ENCODE measurements at regions not wholly inside any gene's neighbourhood (a gene's known extent, or its start where the extent isn't known, plus 50 kb on each side); places are given as distances from the start of the nearest gene placed in this dataset.

DNA sequence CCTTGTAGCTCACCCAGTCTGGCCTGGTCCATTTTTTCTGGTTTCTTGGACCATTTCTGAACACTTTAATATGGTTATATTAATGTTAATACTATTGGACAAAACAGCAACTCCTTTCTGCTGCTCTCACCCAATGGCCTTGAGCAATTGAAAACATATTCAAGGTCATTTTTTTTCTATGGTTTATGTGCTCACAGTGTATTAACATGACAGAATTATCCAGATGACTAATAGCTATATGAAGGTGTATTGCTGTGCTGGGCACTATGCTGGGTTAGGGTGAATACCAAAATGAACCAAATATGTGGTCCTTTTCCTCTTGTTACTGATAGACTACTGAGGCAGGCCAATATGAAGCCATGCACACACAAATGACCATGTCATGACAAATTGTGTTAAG, 591.6 kb upstream of the PLXNA2 start:
- Histone ChIP-seq H4K91ac (ENCODE audit: low read length) (no peak overlapping the region), H3K79me1 (replicated peaks; ENCODE audit: low read length, poor library complexity, severe bottlenecking) (no peaks in the 10 kb centered on the region), H3K9me3 (ENCODE audit: control insufficient read depth, low read length) (no peaks in the 10 kb centered on the region), H2AK5ac (ENCODE audit: low read length, severe bottlenecking) (no peak overlapping the region), H2BK5ac (ENCODE audit: low read depth, low read length, poor library complexity, severe bottlenecking) (no peak overlapping the region), H3K9ac (ENCODE audit: low read length) (no peak overlapping the region), H2BK15ac (ENCODE audit: low read depth, poor library complexity, severe bottlenecking) (no peak overlapping the region), H3K36me3 (ENCODE audit: control insufficient read depth in 1 of 2, insufficient read depth in 2 of 2, low read depth in 1 of 2, low read length in 2 of 2) (no peaks in the 10 kb centered on the region), H4K8ac (ENCODE audit: low read length) (no peak overlapping the region), H3K4me2 (ENCODE audit: low read length, poor library complexity, severe bottlenecking) (no peak overlapping the region), H2AFZ (ENCODE audit: low read depth, low read length) (no peak overlapping the region), H3K4me1 (ENCODE audit: control insufficient read depth, insufficient read depth, low read depth, low read length) (no peaks in the 10 kb centered on the region), H3K23ac (ENCODE audit: low read length in 2 of 2) (no peak overlapping the region), H2BK12ac (ENCODE audit: low read length in 2 of 2) (no peak overlapping the region), H3K27me3 (ENCODE audit: control insufficient read depth in 1 of 2, insufficient read depth in 1 of 2, low read length in 2 of 2) (no peaks in the 10 kb centered on the region), H3K4me3 (ENCODE audit: insufficient read depth in 1 of 2, low read depth in 1 of 2, low read length in 2 of 2) (no peak overlapping the region), H3K14ac (ENCODE audit: low read length in 2 of 2) (no peak overlapping the region), H3K18ac (ENCODE audit: low read depth in 1 of 2, low read length in 2 of 2) (no peak overlapping the region), H2BK120ac (ENCODE audit: low read depth, low read length) (no peak overlapping the region), H3K27ac (ENCODE audit: low read length, poor library complexity, severe bottlenecking) (no peak overlapping the region), H3K4ac (ENCODE audit: low read depth in 1 of 2, low read length in 2 of 2) (no peak overlapping the region)
- DNase-seq: no peak

DNA sequence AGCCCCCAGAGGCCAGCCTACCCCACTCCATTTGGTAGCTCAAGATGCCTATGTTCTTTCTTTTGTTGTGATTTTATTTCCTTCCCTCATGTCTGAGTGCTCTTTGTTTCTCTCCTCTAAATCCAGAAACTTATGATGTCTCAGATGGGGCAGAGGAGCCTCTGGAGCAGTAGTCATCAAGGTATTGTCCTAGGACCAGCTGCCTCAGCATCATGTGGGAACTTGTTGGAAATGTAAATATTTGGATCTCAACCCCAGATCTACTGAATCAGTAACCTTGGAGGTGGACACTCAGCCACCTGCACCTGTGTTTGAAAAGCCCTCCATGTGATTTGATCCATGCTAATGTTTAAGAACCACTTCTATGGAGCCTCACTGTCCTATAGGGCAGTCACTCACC, 593.1 kb upstream of the PLXNA2 start:
- no peak overlapping the region for H3K9ac ChIP-seq (ENCODE audit: low read length)
- no peak overlapping the region for H4K8ac ChIP-seq (ENCODE audit: low read length)
- no peaks in the 10 kb centered on the region for H3K9me3 ChIP-seq (ENCODE audit: control insufficient read depth, low read length)
- no peak overlapping the region for H2BK5ac ChIP-seq (ENCODE audit: low read depth, low read length, poor library complexity, severe bottlenecking)
- H3K36me3 ChIP-seq (ENCODE audit: control insufficient read depth in 1 of 2, insufficient read depth in 2 of 2, low read depth in 1 of 2, low read length in 2 of 2): no peaks in the 10 kb centered on the region
- no peaks in the 10 kb centered on the region for H3K4me1 ChIP-seq (ENCODE audit: control insufficient read depth, insufficient read depth, low read depth, low read length)
- no peaks in the 10 kb centered on the region for H3K27me3 ChIP-seq (ENCODE audit: control insufficient read depth in 1 of 2, insufficient read depth in 1 of 2, low read length in 2 of 2)
- H2AFZ ChIP-seq (ENCODE audit: low read depth, low read length): no peak overlapping the region
- no peak overlapping the region for H3K27ac ChIP-seq (ENCODE audit: low read length, poor library complexity, severe bottlenecking)
- no peaks in the 10 kb centered on the region for H3K79me1 ChIP-seq (replicated peaks; ENCODE audit: low read length, poor library complexity, severe bottlenecking)
- H2BK120ac ChIP-seq (ENCODE audit: low read depth, low read length): no peak overlapping the region
- no peak overlapping the region for H2AK5ac ChIP-seq (ENCODE audit: low read length, severe bottlenecking)
- H3K4ac ChIP-seq (ENCODE audit: low read depth in 1 of 2, low read length in 2 of 2): no peak overlapping the region
- H4K91ac ChIP-seq (ENCODE audit: low read length): no peak overlapping the region
- no peak overlapping the region for H2BK12ac ChIP-seq (ENCODE audit: low read length in 2 of 2)
- no peak overlapping the region for H3K14ac ChIP-seq (ENCODE audit: low read length in 2 of 2)
- H3K18ac ChIP-seq (ENCODE audit: low read depth in 1 of 2, low read length in 2 of 2): no peak overlapping the region
- no peak overlapping the region for H3K23ac ChIP-seq (ENCODE audit: low read length in 2 of 2)
- no peak overlapping the region for H2BK15ac ChIP-seq (ENCODE audit: low read depth, poor library complexity, severe bottlenecking)
- no peak overlapping the region for H3K4me3 ChIP-seq (ENCODE audit: insufficient read depth in 1 of 2, low read depth in 1 of 2, low read length in 2 of 2)
- no peak for DNase-seq
- H3K4me2 ChIP-seq (ENCODE audit: low read length, poor library complexity, severe bottlenecking): no peak overlapping the region

DNA sequence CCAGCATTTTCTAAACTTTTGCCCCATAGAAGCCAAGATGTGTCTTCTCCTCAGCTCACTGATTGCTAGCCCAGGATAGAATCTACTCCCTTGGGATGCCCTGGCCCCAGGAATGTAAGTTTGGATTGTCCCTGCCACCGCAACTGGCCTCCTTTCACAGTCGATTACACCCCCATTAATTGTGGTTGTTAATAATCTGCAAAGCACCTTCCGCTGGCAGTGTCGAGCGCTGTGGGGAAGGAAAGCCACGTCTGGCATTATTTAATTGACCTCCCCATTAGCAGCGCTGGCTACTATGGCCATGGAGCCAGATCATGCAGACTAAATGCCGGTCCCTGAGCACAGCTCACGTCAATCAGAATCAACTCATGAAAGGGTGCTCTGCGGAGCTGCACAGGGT, 597.3 kb upstream of the PLXNA2 start:
- Histone ChIP-seq H3K27me3 (ENCODE audit: control insufficient read depth in 1 of 2, insufficient read depth in 1 of 2, low read length in 2 of 2) (no peaks in the 10 kb centered on the region), H2BK5ac (ENCODE audit: low read depth, low read length, poor library complexity, severe bottlenecking) (no peak overlapping the region), H3K9me3 (ENCODE audit: control insufficient read depth, low read length) (no peaks in the 10 kb centered on the region), H3K4me3 (ENCODE audit: insufficient read depth in 1 of 2, low read depth in 1 of 2, low read length in 2 of 2) (no peak overlapping the region), H3K4me2 (ENCODE audit: low read length, poor library complexity, severe bottlenecking) (no peak overlapping the region), H3K23ac (ENCODE audit: low read length in 2 of 2) (no peak overlapping the region), H2BK15ac (ENCODE audit: low read depth, poor library complexity, severe bottlenecking) (no peak overlapping the region), H3K9ac (ENCODE audit: low read length) (no peak overlapping the region), H3K4me1 (ENCODE audit: control insufficient read depth, insufficient read depth, low read depth, low read length) (no peaks in the 10 kb centered on the region), H4K8ac (ENCODE audit: low read length) (no peak overlapping the region), H2AFZ (ENCODE audit: low read depth, low read length) (no peak overlapping the region), H3K27ac (ENCODE audit: low read length, poor library complexity, severe bottlenecking) (no peak overlapping the region), H3K36me3 (ENCODE audit: control insufficient read depth in 1 of 2, insufficient read depth in 2 of 2, low read depth in 1 of 2, low read length in 2 of 2) (no peaks in the 10 kb centered on the region), H2BK12ac (ENCODE audit: low read length in 2 of 2) (no peak overlapping the region), H2BK120ac (ENCODE audit: low read depth, low read length) (no peak overlapping the region), H3K14ac (ENCODE audit: low read length in 2 of 2) (no peak overlapping the region), H4K91ac (ENCODE audit: low read length) (no peak overlapping the region), H2AK5ac (ENCODE audit: low read length, severe bottlenecking) (no peak overlapping the region), H3K18ac (ENCODE audit: low read depth in 1 of 2, low read length in 2 of 2) (no peak overlapping the region), H3K79me1 (replicated peaks; ENCODE audit: low read length, poor library complexity, severe bottlenecking) (no peaks in the 10 kb centered on the region), H3K4ac (ENCODE audit: low read depth in 1 of 2, low read length in 2 of 2) (no peak overlapping the region)
- DNase-seq: no peak
- 90% methylated on average over 10 of the region's 10 CpGs for WGBS

DNA sequence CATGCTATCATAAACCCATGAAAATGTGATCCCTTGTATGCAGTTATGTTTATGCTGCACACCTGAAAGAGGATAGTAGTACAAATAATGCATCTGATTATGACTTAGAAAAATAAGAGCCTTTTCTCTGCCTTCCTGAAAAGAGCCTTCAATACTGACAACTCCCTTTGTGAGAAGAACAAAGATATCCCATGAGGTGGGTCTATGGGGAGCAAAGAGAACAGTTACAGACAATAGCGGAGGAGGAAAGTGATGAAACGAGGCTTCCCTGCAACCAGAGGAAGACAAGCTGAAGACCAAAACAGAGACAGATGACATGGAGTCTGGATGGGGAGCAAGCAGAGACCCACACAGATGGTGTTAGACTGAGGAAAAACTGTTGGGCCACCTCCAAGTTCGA, 598.3 kb upstream of the PLXNA2 start:
- Histone ChIP-seq H3K23ac (ENCODE audit: low read length in 2 of 2) (no peak overlapping the region), H3K36me3 (ENCODE audit: control insufficient read depth in 1 of 2, insufficient read depth in 2 of 2, low read depth in 1 of 2, low read length in 2 of 2) (no peaks in the 10 kb centered on the region), H3K18ac (ENCODE audit: low read depth in 1 of 2, low read length in 2 of 2) (no peak overlapping the region), H2BK5ac (ENCODE audit: low read depth, low read length, poor library complexity, severe bottlenecking) (no peak overlapping the region), H2BK12ac (ENCODE audit: low read length in 2 of 2) (no peak overlapping the region), H3K9me3 (ENCODE audit: control insufficient read depth, low read length) (no peaks in the 10 kb centered on the region), H3K4me3 (ENCODE audit: insufficient read depth in 1 of 2, low read depth in 1 of 2, low read length in 2 of 2) (no peak overlapping the region), H4K8ac (ENCODE audit: low read length) (no peak overlapping the region), H3K4ac (ENCODE audit: low read depth in 1 of 2, low read length in 2 of 2) (no peak overlapping the region), H3K9ac (ENCODE audit: low read length) (no peak overlapping the region), H3K27me3 (ENCODE audit: control insufficient read depth in 1 of 2, insufficient read depth in 1 of 2, low read length in 2 of 2) (no peaks in the 10 kb centered on the region), H3K4me1 (ENCODE audit: control insufficient read depth, insufficient read depth, low read depth, low read length) (no peaks in the 10 kb centered on the region), H4K91ac (ENCODE audit: low read length) (no peak overlapping the region), H2AK5ac (ENCODE audit: low read length, severe bottlenecking) (no peak overlapping the region), H2AFZ (ENCODE audit: low read depth, low read length) (no peak overlapping the region), H3K14ac (ENCODE audit: low read length in 2 of 2) (no peak overlapping the region), H2BK120ac (ENCODE audit: low read depth, low read length) (no peak overlapping the region), H3K79me1 (replicated peaks; ENCODE audit: low read length, poor library complexity, severe bottlenecking) (no peaks in the 10 kb centered on the region), H3K4me2 (ENCODE audit: low read length, poor library complexity, severe bottlenecking) (no peak overlapping the region), H2BK15ac (ENCODE audit: low read depth, poor library complexity, severe bottlenecking) (no peak overlapping the region), H3K27ac (ENCODE audit: low read length, poor library complexity, severe bottlenecking) (no peak overlapping the region)
- 79% methylated on average over 3 of the region's 3 CpGs for WGBS
- no peak for DNase-seq

Measured in mesenchymal stem cell (in vitro differentiated cells and primary cell).